ENCODE measurements at regions not wholly inside any gene's neighbourhood (a gene's known extent, or its start where the extent isn't known, plus 50 kb on each side); places are given as distances from the start of the nearest gene placed in this dataset.

DNA sequence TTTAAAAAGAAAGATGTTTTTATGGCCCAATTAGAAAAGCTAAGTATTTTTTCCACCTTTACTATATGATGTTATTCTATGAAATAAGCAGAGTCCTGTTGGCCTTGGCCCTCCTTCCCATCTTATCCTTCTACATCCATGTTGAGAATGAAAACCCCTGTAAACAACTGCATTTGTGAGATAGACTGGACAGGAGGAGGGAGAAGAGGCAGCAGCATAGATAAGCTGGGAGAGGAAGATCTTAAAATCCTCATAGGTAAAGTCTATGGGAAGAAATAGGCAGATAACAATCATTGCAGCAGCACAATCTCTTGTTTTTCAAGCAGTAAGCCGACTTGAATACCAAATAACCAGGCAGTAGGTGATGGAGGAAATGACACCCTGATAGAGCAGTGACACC, 207.6 kb upstream of the PARD3B start:
- TF ChIP-seq CTCF (IDR thresholded peaks at IDR 0.05; ENCODE audit: insufficient read depth, low read depth, low read length) = no peak
- TF ChIP-seq EZH2 (IDR thresholded peaks at IDR 0.05; ENCODE audit: insufficient read depth, low read length) = no peak
